Testis (tissue), 2 donors: ENCODE measurements at regions not wholly inside any gene's neighbourhood (a gene's known extent, or its start where the extent isn't known, plus 50 kb on each side); places are given as distances from the start of the nearest gene placed in this dataset.

Source experiments
- CTCF ChIP-seq, 3 experiments: fragments of 450-650 bp in 2 of 3; fragments of 200-600 bp in 1 of 3; sonication (generic) in 1 of 3; IDR thresholded peaks; one replicate each; pipeline ENCODE4 v1.5.1; 2016 to 2019; ENCODE audit warnings: antibody characterized with exemption in 3 of 3, mild to moderate bottlenecking in 2 of 3, moderate library complexity in 1 of 3
- POLR2A ChIP-seq: fragments of 450-650 bp; IDR thresholded peaks from one replicate; pipeline ENCODE4 v1.6.1; 2017; ENCODE audit warnings: antibody characterized with exemption, mild to moderate bottlenecking, moderate library complexity

- TF ChIP-seq CTCF (IDR thresholded peaks at IDR 0.05): no peak
- no peak for TF ChIP-seq POLR2A
These were observed 214.2 kb downstream of the WDR11 start for GRCh38 chr10:121065330-121065729.
